ENCODE measurements at regions not wholly inside any gene's neighbourhood (a gene's known extent, or its start where the extent isn't known, plus 50 kb on each side); places are given as distances from the start of the nearest gene placed in this dataset. TPM values are rescaled to one million over a fixed set of nuclear protein-coding genes. Genes with fewer than 3 reads are reported as not detected.

GRCh38 chr16:20175358-20175757 lies 101.7 kb upstream of the GPR139 start:
- DNase-seq (ENCODE audit: low read depth in 2 of 3, low spot score in 2 of 3), result no peak

- no peak for DNase-seq (ENCODE audit: low read depth in 2 of 3, low spot score in 2 of 3)
Measured at GRCh38 chr16:20167323-20167722, 93.6 kb upstream of the GPR139 start.

DNA sequence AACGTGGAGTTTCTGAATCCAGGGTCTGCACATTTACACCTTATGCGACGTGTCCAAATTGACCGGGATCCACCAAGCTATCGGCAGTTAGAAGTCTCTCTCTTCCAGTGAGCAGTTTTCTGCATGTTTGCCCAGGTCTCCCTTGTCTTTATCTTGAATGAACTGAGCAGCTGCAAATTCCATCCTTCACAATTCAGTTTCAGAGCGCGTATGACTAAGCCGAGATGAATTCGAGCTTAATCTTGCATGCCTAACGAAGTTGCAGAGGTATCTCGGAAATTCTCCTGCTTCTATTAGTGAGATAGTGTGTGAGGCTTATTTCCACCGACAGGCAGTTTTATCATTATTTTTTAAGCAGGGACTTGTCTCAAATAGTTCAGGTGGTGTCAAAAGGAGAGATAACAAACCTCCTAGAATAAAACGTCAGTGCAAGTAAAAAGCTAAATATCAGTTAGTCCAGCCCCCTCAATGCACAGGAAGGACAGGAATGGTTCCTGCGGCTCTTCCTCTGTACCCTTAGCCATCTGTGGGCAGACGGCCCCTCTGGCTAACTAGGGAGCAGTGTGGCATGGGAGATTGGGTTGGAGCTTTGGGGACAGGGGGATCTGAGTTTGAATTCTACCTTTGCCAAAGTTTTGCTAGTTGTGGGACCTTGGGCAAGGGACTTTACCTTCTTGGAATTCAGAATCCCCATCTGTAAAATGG lies 93.0 kb upstream of the GPR139 start:
- DNase-seq (ENCODE audit: low read depth in 2 of 3, low spot score in 2 of 3), result no peak

DNA sequence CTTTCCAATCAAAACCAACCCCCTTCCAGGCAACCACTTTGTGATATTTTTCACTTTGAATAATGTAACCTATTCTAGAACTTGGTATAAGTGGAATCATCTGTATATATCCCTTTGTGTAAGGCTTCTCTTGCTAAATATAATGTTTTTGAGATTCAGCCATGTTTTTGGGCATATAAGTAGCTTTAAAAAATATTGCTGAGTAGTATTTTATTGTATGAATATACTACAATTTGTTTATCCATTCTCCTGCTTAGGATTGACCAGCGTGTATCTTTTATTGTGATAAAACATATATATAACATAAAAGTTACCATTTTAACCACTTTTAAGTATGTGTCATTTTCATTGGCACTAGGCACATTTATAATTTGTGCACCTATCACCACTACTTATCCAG lies 79.8 kb upstream of the GPR139 start:
- no peak for DNase-seq (ENCODE audit: low read depth in 2 of 3, low spot score in 2 of 3)

- no peak for DNase-seq (ENCODE audit: low read depth in 2 of 3, low spot score in 2 of 3)
Measured at GRCh38 chr16:20147091-20147490, 73.4 kb upstream of the GPR139 start.

DNA sequence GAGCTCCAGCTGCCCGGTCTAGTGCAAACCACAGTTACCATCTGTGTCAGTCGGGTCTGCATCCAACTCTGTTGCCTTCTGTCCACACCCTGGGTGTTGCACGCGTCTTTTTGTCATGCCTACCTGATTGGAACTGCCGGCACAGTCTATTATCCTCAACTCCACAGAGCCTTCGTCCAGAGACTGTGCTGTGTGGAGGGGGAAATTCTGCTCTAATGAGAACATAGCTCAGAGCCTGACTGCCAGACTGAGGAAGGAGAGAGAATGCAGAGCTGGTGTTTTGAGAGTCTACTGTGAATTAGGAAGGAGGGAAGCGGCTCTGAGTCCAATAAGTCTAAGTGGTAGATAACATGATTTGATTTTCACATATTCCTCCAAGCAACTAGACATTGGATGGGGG lies 68.3 kb upstream of the GPR139 start:
- DNase-seq (ENCODE audit: low read depth in 2 of 3, low spot score in 2 of 3), result no peak

DNA sequence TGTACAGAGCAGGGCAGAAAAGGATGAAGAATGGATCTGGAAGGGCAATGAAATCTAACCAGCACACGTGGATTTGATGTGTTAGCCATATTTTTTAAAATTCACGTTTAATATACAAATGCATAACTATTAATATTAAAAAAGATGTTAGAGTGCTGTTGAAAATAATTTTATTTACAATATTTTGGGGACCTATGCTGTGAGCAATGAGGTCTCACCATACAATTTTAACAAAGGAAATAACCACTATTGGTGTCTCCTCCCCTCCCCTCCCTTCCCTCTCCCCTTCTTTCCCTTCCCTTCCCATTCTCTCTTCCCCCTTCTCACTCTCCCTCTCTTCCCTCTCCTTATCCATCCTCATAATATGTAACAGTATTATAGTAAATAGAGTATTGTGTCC lies 64.2 kb upstream of the GPR139 start:
- no peak for DNase-seq (ENCODE audit: low read depth in 2 of 3, low spot score in 2 of 3)

DNA sequence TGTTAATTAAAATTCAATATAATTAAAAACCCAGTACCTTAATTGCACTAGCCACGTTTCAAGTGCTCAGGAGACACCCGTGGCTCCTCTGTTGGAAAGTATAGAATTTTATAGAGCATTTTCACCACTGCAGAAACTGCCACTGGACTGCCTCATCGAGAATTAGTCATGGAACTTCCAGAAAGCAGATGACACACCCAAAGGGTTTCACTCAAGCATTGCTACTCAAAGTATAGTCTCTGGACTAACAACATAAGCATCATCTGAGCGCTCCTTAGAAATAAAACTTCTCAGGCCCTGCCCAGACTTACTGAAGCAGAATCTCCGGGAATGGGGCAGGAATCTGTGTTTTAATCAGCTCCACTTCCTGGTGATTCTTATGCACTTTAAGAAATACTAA lies 63.5 kb upstream of the GPR139 start:
- no peak for DNase-seq (ENCODE audit: low read depth in 2 of 3, low spot score in 2 of 3)

DNA sequence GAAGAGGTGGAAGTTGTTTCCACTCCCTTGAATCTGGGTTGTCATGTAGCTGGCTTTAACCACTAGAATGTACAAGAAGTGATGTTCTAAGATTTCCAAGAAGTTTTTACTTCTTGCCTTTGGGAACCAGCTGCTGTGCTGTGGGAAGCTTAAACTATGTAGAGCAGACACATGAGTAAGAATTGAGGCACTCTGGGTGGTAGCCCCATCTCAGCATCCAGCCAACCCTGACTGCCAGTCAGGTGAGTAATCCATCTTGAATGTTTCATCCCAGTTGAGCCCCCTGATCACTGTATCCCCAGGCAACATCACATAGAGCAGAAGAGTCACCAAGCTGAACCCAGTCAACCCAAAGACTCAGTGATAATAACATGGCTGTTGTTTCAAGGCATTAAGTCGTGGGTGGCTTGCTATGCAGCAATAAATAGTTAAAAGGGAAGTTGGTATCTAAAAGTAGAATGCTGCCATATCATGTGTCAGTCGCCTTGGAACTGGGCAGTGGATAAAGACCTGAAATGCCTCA lies 62.8 kb upstream of the GPR139 start:
- no peak for DNase-seq (ENCODE audit: low read depth in 2 of 3, low spot score in 2 of 3)

GRCh38 chr16:20129375-20129774 lies 55.7 kb upstream of the GPR139 start:
- DNase-seq (ENCODE audit: low read depth in 2 of 3, low spot score in 2 of 3), result no peak

Small RNA genes in the stretch of these regions (small RNA-seq; reads per million reads assigned to genes)
- gene SNRPEP3, result not detected

All from hematopoietic multipotent progenitor cell (in vitro differentiated cells).